ENCODE measurements at regions not wholly inside any gene's neighbourhood (a gene's known extent, or its start where the extent isn't known, plus 50 kb on each side); places are given as distances from the start of the nearest gene placed in this dataset.

- ATAC-seq: no peak
- TF ChIP-seq CSRNP3 (CRISPR knock-in tag; IDR thresholded peaks at IDR 0.05) (no peak), ZC3H10 (CRISPR knock-in tag; IDR thresholded peaks at IDR 0.05) (no peak), POU6F1 (CRISPR knock-in tag; IDR thresholded peaks at IDR 0.05; ENCODE audit: borderline replicate concordance, low read depth) (no peak), ZFP3 (CRISPR knock-in tag; IDR thresholded peaks at IDR 0.05) (no peak), CSDC2 (CRISPR knock-in tag; IDR thresholded peaks at IDR 0.05) (no peak), ISL1 (CRISPR knock-in tag; IDR thresholded peaks at IDR 0.05) (no peak), PATZ1 (CRISPR knock-in tag; IDR thresholded peaks at IDR 0.05; ENCODE audit: borderline replicate concordance) (no peak), TSHZ2 (CRISPR knock-in tag; IDR thresholded peaks at IDR 0.05) (no peak), ZFP30 (CRISPR knock-in tag; IDR thresholded peaks at IDR 0.05) (no peak), PPARA (CRISPR knock-in tag; IDR thresholded peaks at IDR 0.05; ENCODE audit: borderline replicate concordance) (no peak), ZNF565 (CRISPR knock-in tag; conservative IDR thresholded peaks at IDR 0.05; ENCODE audit: low read depth) (no peak), TOX (CRISPR knock-in tag; IDR thresholded peaks at IDR 0.05; ENCODE audit: borderline replicate concordance) (no peak), OSR1 (CRISPR knock-in tag; IDR thresholded peaks at IDR 0.05) (no peak), ZNF8 (CRISPR knock-in tag; IDR thresholded peaks at IDR 0.05) (no peak), ESRRG (CRISPR knock-in tag; IDR thresholded peaks at IDR 0.05) (no peak)
Observed at GRCh38 chr10:9922126-9922870, 1095.4 kb upstream of the CELF2 start.

GRCh38 chr10:9926003-9926402, 1091.7 kb upstream of the CELF2 start:
- no peak for TF ChIP-seq ZFP30 (CRISPR knock-in tag; IDR thresholded peaks at IDR 0.05)
- no peak for TF ChIP-seq PATZ1 (CRISPR knock-in tag; IDR thresholded peaks at IDR 0.05; ENCODE audit: borderline replicate concordance)
- no peak for TF ChIP-seq GLIS3 (CRISPR knock-in tag; IDR thresholded peaks at IDR 0.05)
- TF ChIP-seq ISL1 (CRISPR knock-in tag; IDR thresholded peaks at IDR 0.05): no peak
- TF ChIP-seq CREB5 (CRISPR knock-in tag; IDR thresholded peaks at IDR 0.05; ENCODE audit: low read depth): no peak
- TF ChIP-seq PPARA (CRISPR knock-in tag; IDR thresholded peaks at IDR 0.05; ENCODE audit: borderline replicate concordance): no peak
- TF ChIP-seq ZNF70 (CRISPR knock-in tag; IDR thresholded peaks at IDR 0.05): no peak
- TF ChIP-seq SNAI2 (CRISPR knock-in tag; IDR thresholded peaks at IDR 0.05): no peak
- no peak for TF ChIP-seq TOX (CRISPR knock-in tag; IDR thresholded peaks at IDR 0.05; ENCODE audit: borderline replicate concordance)
- TF ChIP-seq ZNF565 (CRISPR knock-in tag; conservative IDR thresholded peaks at IDR 0.05; ENCODE audit: low read depth): no peak
- ATAC-seq: no peak
